K562 (cell line): ENCODE measurements at regions not wholly inside any gene's neighbourhood (a gene's known extent, or its start where the extent isn't known, plus 50 kb on each side); places are given as distances from the start of the nearest gene placed in this dataset.

Experiments
- ATAC-seq: fragments of 200-7000 bp; cut with Tn5 transposase; 3 replicates; pipeline ENCODE4 v1.9.1; 2020; ENCODE audit warnings: moderate library complexity
- BruUV-seq: library from RNA; stranded (reverse); fragments of 400-500 nt; replicated peaks from 2 replicates; lab custom pipeline; 2021; lab: Mats Ljungman, UMichigan
- CTCF ChIA-PET: fragments of 300-600 bp; formaldehyde crosslinking; extraction: SDS; loops from one replicate; lab custom pipeline; 2021; ENCODE audit warnings: low intra/inter-chr PET ratio; lab: Yijun Ruan, JAX
- POLR2A ChIA-PET: fragments of 300-600, 350-650 bp; sonication (Branson Sonifier 250); formaldehyde crosslinking; extraction: SDS; loops from one replicate; lab custom pipeline; 2021; ENCODE audit warnings: antibody characterized with exemption, inconsistent platforms; lab: Yijun Ruan, JAX
- DNase-seq, 4 experiments: peaks; one replicate each; pipeline versions ENCODE4 v3.0.0 to v3.0.0-alpha.2; 2011 to 2018; ENCODE audit warnings: low spot score in 3 of 4, mixed read lengths in 3 of 4; ENCODE audit errors: extremely low read depth in 1 of 4
- FAIRE-seq: peaks from 2 replicates; lab custom pipeline; 2011; peaks lifted over from hg19 to GRCh38; lab: Jason Lieb, UNC
- H2AFZ ChIP-seq: 2 replicates; pipeline ENCODE4 v1.6.0; 2011; ENCODE audit warnings: low read depth, low read length, control low read depth, inconsistent platforms
- H3K27ac ChIP-seq: fragments of 200-600 bp; 3 replicates; pipeline ENCODE4 v1.8.0; 2011; ENCODE audit warnings: low read depth, mild to moderate bottlenecking, control low read depth, inconsistent platforms, low read length, moderate library complexity, mixed read lengths; ENCODE audit errors: extremely low read depth
- H3K27me3 ChIP-seq, 2 experiments: fragments of 300-600 bp in 1 of 2; 2 replicates in 1 of 2; 3 replicates in 1 of 2; pipeline versions ENCODE4 v1.6.0 to v1.8.0; 2011; ENCODE audit warnings: inconsistent platforms in 2 of 2, low read length in 2 of 2, mild to moderate bottlenecking in 1 of 2, mixed read lengths in 1 of 2, moderate library complexity in 1 of 2; ENCODE audit not compliant: control insufficient read depth in 2 of 2, insufficient read depth in 2 of 2
- H3K36me3 ChIP-seq: fragments of 300-600 bp; 3 replicates; pipeline ENCODE4 v1.8.0; 2011; ENCODE audit warnings: mild to moderate bottlenecking, low read length, inconsistent platforms; ENCODE audit not compliant: control insufficient read depth, insufficient read depth
- H3K4me1 ChIP-seq, 2 experiments: fragments of 200-600 bp in 1 of 2; replicated peaks in 1 of 2; 2 replicates in 1 of 2; 3 replicates in 1 of 2; pipeline versions ENCODE4 v1.5.1 to v1.8.0; 2011; ENCODE audit warnings: inconsistent platforms in 2 of 2, low read length in 2 of 2, mild to moderate bottlenecking in 1 of 2, mixed read lengths in 1 of 2, moderate library complexity in 1 of 2; ENCODE audit not compliant: control insufficient read depth in 2 of 2, insufficient read depth in 2 of 2
- H3K4me2 ChIP-seq: 2 replicates; pipeline ENCODE4 v1.6.1; 2011; ENCODE audit warnings: low read length, control low read depth, inconsistent platforms, mixed read lengths; ENCODE audit not compliant: insufficient read depth
- H3K4me3 ChIP-seq: fragments of 200-600 bp; sonication (generic), shearing (Covaris generic); 2 replicates; pipeline ENCODE4 v1.5.1; 2016; ENCODE audit warnings: control low read depth, inconsistent platforms
- H3K79me2 ChIP-seq: fragments of 200-600 bp; 3 replicates; pipeline ENCODE4 v1.8.0; 2011; ENCODE audit warnings: low read length, inconsistent platforms; ENCODE audit not compliant: control insufficient read depth, insufficient read depth
- H3K9ac ChIP-seq, 2 experiments: 2 replicates each; pipeline versions ENCODE4 v1.6.0 to v1.6.1; 2011; ENCODE audit warnings: low read depth in 2 of 2, low read length in 2 of 2, control low read depth in 1 of 2, inconsistent platforms in 1 of 2, mild to moderate bottlenecking in 1 of 2, mixed read lengths in 1 of 2; ENCODE audit not compliant: insufficient read depth in 1 of 2
- H3K9me1 ChIP-seq: one replicate; pipeline ENCODE4 v1.6.0; 2011; ENCODE audit warnings: inconsistent platforms, mild to moderate bottlenecking, low read length, moderate library complexity; ENCODE audit not compliant: control insufficient read depth, insufficient read depth
- H3K9me3 ChIP-seq: replicated peaks from 2 replicates; pipeline ENCODE4 v1.5.1; 2011; ENCODE audit warnings: low read depth, low read length, inconsistent platforms; ENCODE audit not compliant: control insufficient read depth, insufficient read depth
- H4K20me1 ChIP-seq: replicated peaks from 2 replicates; pipeline ENCODE4 v1.6.1; 2011; ENCODE audit warnings: low read length, inconsistent platforms, mixed read lengths; ENCODE audit not compliant: control insufficient read depth, insufficient read depth
- BCLAF1 ChIP-seq, 2 experiments: fragments of 450-650 bp in 1 of 2; IDR thresholded peaks; 2 replicates each; pipeline ENCODE4 v1.6.1; 2011 to 2017; ENCODE audit warnings: low read depth in 2 of 2, antibody characterized with exemption in 1 of 2, borderline replicate concordance in 1 of 2, low read length in 1 of 2, mild to moderate bottlenecking in 1 of 2, mixed read lengths in 1 of 2; ENCODE audit not compliant: control insufficient read depth in 1 of 2
- CTCFL ChIP-seq: IDR thresholded peaks from 2 replicates; pipeline ENCODE4 v1.6.1; 2011; ENCODE audit warnings: borderline replicate concordance, low read depth, mild to moderate bottlenecking, moderate library complexity, low read length; ENCODE audit not compliant: insufficient read depth, poor library complexity, severe bottlenecking
- E2F8 ChIP-seq: fragments of 450-650 bp; IDR thresholded peaks from 2 replicates; pipeline ENCODE4 v1.7.1; 2018; ENCODE audit warnings: mild to moderate bottlenecking, low read depth; ENCODE audit not compliant: partially characterized antibody
- ETV1 ChIP-seq: fragments of 450-650 bp; conservative IDR thresholded peaks from 2 replicates; pipeline ENCODE4 v1.6.1; 2016; ENCODE audit warnings: missing genetic modification characterization, control low read depth, low read depth, missing compliant biosample characterization
- SMAD3 ChIP-seq: fragments of 450-650 bp; formaldehyde crosslinking; conservative IDR thresholded peaks from 2 replicates; pipeline ENCODE4 v1.4.0; 2020; ENCODE audit warnings: mild to moderate bottlenecking
- SMARCC2 ChIP-seq: fragments of 450-650 bp; IDR thresholded peaks from 2 replicates; pipeline ENCODE4 v1.6.1; 2017; ENCODE audit warnings: antibody characterized with exemption, moderate library complexity, mild to moderate bottlenecking, low read depth
- TFAM ChIP-seq: fragments of 250-450 bp; sonication (Bioruptor Pico); conservative IDR thresholded peaks from 2 replicates; pipeline ENCODE4 v1.5.0; 2021; ENCODE audit warnings: mild to moderate bottlenecking, moderate library complexity
- ZBTB2 ChIP-seq: fragments of 450-650 bp; IDR thresholded peaks from 2 replicates; pipeline ENCODE4 v1.6.1; 2016; ENCODE audit warnings: antibody characterized with exemption
- WGBS: fragments of 100-300 bp; shearing (Covaris generic); methylation state at CpG from one replicate; pipeline ENCODE4 v1.1.6; 2016; ENCODE audit warnings: low coverage, mixed read lengths; ENCODE audit not compliant: insufficient coverage; ENCODE audit errors: missing lambda C conversion rate; 5-methylcytosine and 5-hydroxymethylcytosine counted together
- in situ Hi-C: fragments of 300-500 bp; cut with MboI; formaldehyde crosslinking; loops from 4 replicates; pipeline ENCODE4 v1.15.0; 2018; ENCODE audit warnings: inconsistent platforms, mixed read lengths
- intact Hi-C: fragments of 100-400 bp; cut with micrococcal nuclease; formaldehyde crosslinking; loops from 2 replicates; pipeline ENCODE4 v1.14.2; 2022

GRCh38 chr5:125703616-125704015 lies 719.6 kb upstream of the GRAMD2B start (continued):
- no peak for TF ChIP-seq E2F8
- TF ChIP-seq ZBTB2, result no peak
- no peak for TF ChIP-seq SMAD3 (CRISPR knock-in tag)
- no peak for TF ChIP-seq SMARCC2

GRCh38 chr5:125704888-125705287 lies 718.3 kb upstream of the GRAMD2B start:
- Histone ChIP-seq H4K20me1 (no peaks in the 10 kb centered on the region), H3K27ac (no peak overlapping the region), H3K27me3 (no peaks in the 10 kb centered on the region), H3K79me2 (no peaks in the 10 kb centered on the region), H2AFZ (no peak overlapping the region), H3K9ac (no peak overlapping the region), H3K9me3 (no peaks in the 10 kb centered on the region), H3K4me3 (no peak overlapping the region), H3K9me1 (no peaks in the 10 kb centered on the region), H3K4me2 (no peak overlapping the region), H3K4me1 (no peaks in the 10 kb centered on the region), H3K36me3 (no peaks in the 10 kb centered on the region)
- FAIRE-seq, result no peak
- ChIA-PET POLR2A (no interaction called here), CTCF (no interaction called here)
- WGBS, result 6% methylated on average over 1 of the region's 1 CpG
- ATAC-seq, result no peak
- intact Hi-C loops, result no loop called here
- in situ Hi-C loops, result no loop called here
- BruUV-seq, result no TSS peak
- DNase-seq, result no peak
- no peak for TF ChIP-seq BCLAF1 (IDR thresholded peaks at IDR 0.05; ENCODE audit: borderline replicate concordance in 1 of 2, control insufficient read depth in 1 of 2, low read depth in 2 of 2, low read length in 1 of 2)
- TF ChIP-seq CTCFL, result no peak
- no peak for TF ChIP-seq ETV1 (tag)
- TF ChIP-seq TFAM (CRISPR knock-in tag), result no peak
